MM.1S (cell line): ENCODE measurements at regions not wholly inside any gene's neighbourhood (a gene's known extent, or its start where the extent isn't known, plus 50 kb on each side); places are given as distances from the start of the nearest gene placed in this dataset.
A peak's percentile ranks its signal among the peaks of the same experiment; 100 is the strongest.

Experiments used
- DNase-seq: peaks from one replicate; pipeline ENCODE4 v3.0.0-alpha.2; 2015
- H2AFZ ChIP-seq: fragments of 300-600 bp; sonication (generic); 2 replicates; pipeline ENCODE4 v1.6.0; 2016; ENCODE audit warnings: antibody characterized with exemption, low read length
- H3F3A ChIP-seq: fragments of 300-600 bp; sonication (generic); 2 replicates; pipeline ENCODE4 v1.6.1; 2016; ENCODE audit warnings: mild to moderate bottlenecking, antibody characterized with exemption, low read length, moderate library complexity, mixed read lengths; ENCODE audit not compliant: insufficient read depth
- H3K27ac ChIP-seq: fragments of 300-600 bp; sonication (generic); 2 replicates; pipeline ENCODE4 v1.5.1; 2016; ENCODE audit warnings: mild to moderate bottlenecking, low read length
- H3K27me3 ChIP-seq: fragments of 300-600 bp; sonication (generic); replicated peaks from 2 replicates; pipeline ENCODE4 v1.6.0; 2016; ENCODE audit warnings: low read length; ENCODE audit not compliant: insufficient read depth
- H3K36me3 ChIP-seq: fragments of 300-600 bp; sonication (generic); replicated peaks from 2 replicates; pipeline ENCODE4 v1.6.1; 2016; ENCODE audit warnings: mild to moderate bottlenecking, low read length, mixed read lengths; ENCODE audit not compliant: insufficient read depth
- H3K4me1 ChIP-seq: fragments of 300-600 bp; sonication (generic); 2 replicates; pipeline ENCODE4 v1.6.1; 2016; ENCODE audit warnings: low read length, mixed read lengths
- H3K4me2 ChIP-seq: fragments of 300-600 bp; sonication (generic); 2 replicates; pipeline ENCODE4 v1.6.0; 2016; ENCODE audit warnings: low read depth, low read length
- H3K4me3 ChIP-seq: fragments of 300-600 bp; sonication (generic); 2 replicates; pipeline ENCODE4 v1.5.1; 2016; ENCODE audit warnings: low read length, mixed read lengths
- H3K79me2 ChIP-seq: fragments of 300-600 bp; sonication (generic); 2 replicates; pipeline ENCODE4 v1.6.1; 2016; ENCODE audit warnings: mixed run types, low read length, mixed read lengths
- H3K9ac ChIP-seq: fragments of 300-600 bp; sonication (generic); 2 replicates; pipeline ENCODE4 v1.6.1; 2016; ENCODE audit warnings: low read length, mixed read lengths
- H3K9me2 ChIP-seq: fragments of 300-600 bp; sonication (generic); replicated peaks from 2 replicates; pipeline ENCODE4 v1.6.1; 2016; ENCODE audit warnings: mild to moderate bottlenecking, low read length, mixed read lengths; ENCODE audit not compliant: insufficient read depth
- H3K9me3 ChIP-seq: fragments of 300-600 bp; sonication (generic); replicated peaks from 2 replicates; pipeline ENCODE4 v1.6.1; 2016; ENCODE audit warnings: mild to moderate bottlenecking, low read length, mixed read lengths; ENCODE audit not compliant: insufficient read depth
- H4K20me1 ChIP-seq: fragments of 300-600 bp; sonication (generic); 2 replicates; pipeline ENCODE4 v1.6.1; 2016; ENCODE audit warnings: mild to moderate bottlenecking, low read length, moderate library complexity, mixed read lengths; ENCODE audit not compliant: insufficient read depth
- EZH2 ChIP-seq: fragments of 300-600 bp; sonication (generic); optimal IDR thresholded peaks from 2 replicates; pipeline ENCODE3; 2017; ENCODE audit warnings: low read depth, mild to moderate bottlenecking, antibody characterized with exemption, low read length, mixed read lengths
- EZH2phosphoT487 ChIP-seq: fragments of 300-600 bp; sonication (generic); IDR thresholded peaks from 2 replicates; pipeline ENCODE4 v1.6.1; 2018; ENCODE audit warnings: antibody characterized with exemption, low read length
- TF ChIP-seq, protein P1 (sequence below): fragments of 300-600 bp; sonication (generic); IDR thresholded peaks from 2 replicates; pipeline ENCODE4 v1.5.1; 2016; ENCODE audit warnings: antibody characterized with exemption, low read length, mixed read lengths

- no peak for DNase-seq
- no peak overlapping the region for H3K9ac ChIP-seq
- no peaks in the 10 kb centered on the region for H3F3A ChIP-seq
- no peaks in the 10 kb centered on the region for H3K4me1 ChIP-seq
- no peaks in the 10 kb centered on the region for H4K20me1 ChIP-seq
- H3K36me3 ChIP-seq = no peaks in the 10 kb centered on the region
- no peaks in the 10 kb centered on the region for H3K27me3 ChIP-seq
- no peak overlapping the region for H3K4me3 ChIP-seq
- no peaks in the 10 kb centered on the region for H3K9me3 ChIP-seq
- H3K27ac ChIP-seq = no peak overlapping the region
- no peaks in the 10 kb centered on the region for H3K9me2 ChIP-seq
- TF ChIP-seq EZH2phosphoT487 (no peak), EZH2 (no peak)
- TF ChIP-seq, protein P1, sequence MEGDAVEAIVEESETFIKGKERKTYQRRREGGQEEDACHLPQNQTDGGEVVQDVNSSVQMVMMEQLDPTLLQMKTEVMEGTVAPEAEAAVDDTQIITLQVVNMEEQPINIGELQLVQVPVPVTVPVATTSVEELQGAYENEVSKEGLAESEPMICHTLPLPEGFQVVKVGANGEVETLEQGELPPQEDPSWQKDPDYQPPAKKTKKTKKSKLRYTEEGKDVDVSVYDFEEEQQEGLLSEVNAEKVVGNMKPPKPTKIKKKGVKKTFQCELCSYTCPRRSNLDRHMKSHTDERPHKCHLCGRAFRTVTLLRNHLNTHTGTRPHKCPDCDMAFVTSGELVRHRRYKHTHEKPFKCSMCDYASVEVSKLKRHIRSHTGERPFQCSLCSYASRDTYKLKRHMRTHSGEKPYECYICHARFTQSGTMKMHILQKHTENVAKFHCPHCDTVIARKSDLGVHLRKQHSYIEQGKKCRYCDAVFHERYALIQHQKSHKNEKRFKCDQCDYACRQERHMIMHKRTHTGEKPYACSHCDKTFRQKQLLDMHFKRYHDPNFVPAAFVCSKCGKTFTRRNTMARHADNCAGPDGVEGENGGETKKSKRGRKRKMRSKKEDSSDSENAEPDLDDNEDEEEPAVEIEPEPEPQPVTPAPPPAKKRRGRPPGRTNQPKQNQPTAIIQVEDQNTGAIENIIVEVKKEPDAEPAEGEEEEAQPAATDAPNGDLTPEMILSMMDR = no peak
- H2AFZ ChIP-seq = no peak overlapping the region
- H3K4me2 ChIP-seq = no peak overlapping the region
- no peaks in the 10 kb centered on the region for H3K79me2 ChIP-seq
These were observed 88.6 kb upstream of the PFKP start for GRCh38 chr10:2978574-2979273.

DNA sequence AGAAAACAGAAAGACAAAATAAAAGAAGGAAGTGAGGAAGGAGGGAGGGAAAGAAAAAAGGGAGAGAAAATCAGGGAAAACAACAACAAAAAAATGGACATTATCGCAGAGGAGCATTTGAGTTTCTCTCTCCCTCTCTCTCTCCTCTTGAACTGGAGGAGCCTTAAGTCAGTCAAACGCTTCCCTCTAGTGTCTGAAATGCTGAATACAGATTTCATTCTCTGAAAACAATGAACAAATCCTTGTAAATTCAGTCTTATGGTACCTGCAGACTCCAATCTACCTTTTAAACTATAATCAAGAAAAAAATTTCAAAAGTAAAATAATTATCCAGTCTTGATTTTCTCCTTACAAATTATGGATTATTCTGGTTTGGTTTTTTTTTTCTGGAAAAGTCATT is 89.2 kb upstream of the PFKP start:
- Histone ChIP-seq H3K36me3 (no peaks in the 10 kb centered on the region), H3K9ac (no peak overlapping the region), H3K4me2 (no peak overlapping the region), H3K79me2 (no peaks in the 10 kb centered on the region), H3K4me3 (no peak overlapping the region), H4K20me1 (no peaks in the 10 kb centered on the region), H3K9me3 (no peaks in the 10 kb centered on the region), H3K27me3 (no peaks in the 10 kb centered on the region), H3F3A (no peaks in the 10 kb centered on the region), H3K4me1 (no peaks in the 10 kb centered on the region), H2AFZ (no peak overlapping the region), H3K27ac (no peak overlapping the region), H3K9me2 (no peaks in the 10 kb centered on the region)
- DNase-seq = no peak
- no peak for TF ChIP-seq EZH2
- TF ChIP-seq, protein P1 = 0 out of 2 replicates have a peak, but pooled peaks have one; percentile 3

DNA sequence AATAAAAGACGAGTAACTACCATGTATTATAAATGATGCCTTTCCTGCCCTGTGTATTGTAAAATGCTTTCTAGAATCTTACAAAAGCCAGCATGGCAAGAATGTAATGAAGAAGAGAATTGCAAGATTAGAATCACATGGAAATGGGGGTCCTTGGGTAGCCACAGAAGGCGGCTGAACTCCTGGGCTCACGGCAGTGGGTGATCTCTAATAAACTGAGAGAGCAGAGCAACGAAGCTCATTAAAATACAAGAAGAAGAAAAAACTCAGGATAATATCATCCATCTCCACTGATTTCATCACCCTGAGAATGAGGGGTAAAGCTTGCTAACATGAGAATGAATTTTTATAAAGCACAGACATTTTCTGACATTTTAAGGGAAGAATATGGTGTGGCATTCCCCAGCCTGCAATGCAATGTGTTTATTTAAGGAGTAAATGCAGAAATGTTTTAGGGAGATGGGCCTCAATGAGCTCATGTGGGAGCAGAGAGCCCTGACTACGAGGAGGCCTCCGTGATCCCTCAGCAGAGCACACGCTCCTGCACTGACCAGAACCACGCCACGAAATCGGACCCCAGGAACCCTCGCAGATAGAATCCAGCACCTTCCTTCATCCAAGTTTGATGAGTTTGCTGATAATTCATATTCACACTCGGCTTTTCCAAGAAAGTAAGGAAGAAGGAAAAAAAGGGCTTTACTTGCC is 92.7 kb upstream of the PFKP start:
- H3K9me2 ChIP-seq = no peaks in the 10 kb centered on the region
- TF ChIP-seq EZH2 = no peak

GRCh38 chr10:2974083-2974482 is 93.3 kb upstream of the PFKP start:
- no peak for TF ChIP-seq EZH2phosphoT487
- no peak for TF ChIP-seq EZH2
- TF ChIP-seq, protein P1 = no peak
- H3K9me2 ChIP-seq = no peaks in the 10 kb centered on the region
- no peaks in the 10 kb centered on the region for H3F3A ChIP-seq
- DNase-seq = no peak
- H3K27ac ChIP-seq = no peak overlapping the region
- no peak overlapping the region for H2AFZ ChIP-seq
- H3K4me2 ChIP-seq = no peak overlapping the region
- no peaks in the 10 kb centered on the region for H3K27me3 ChIP-seq
- no peaks in the 10 kb centered on the region for H4K20me1 ChIP-seq
- no peaks in the 10 kb centered on the region for H3K36me3 ChIP-seq
- H3K79me2 ChIP-seq = no peaks in the 10 kb centered on the region
- no peaks in the 10 kb centered on the region for H3K4me1 ChIP-seq
- no peak overlapping the region for H3K4me3 ChIP-seq
- no peak overlapping the region for H3K9ac ChIP-seq
- no peaks in the 10 kb centered on the region for H3K9me3 ChIP-seq

More for the DNA sequence above, 92.7 kb upstream of the PFKP start:
- Histone ChIP-seq H3K9me3 (no peaks in the 10 kb centered on the region), H3K27ac (no peak overlapping the region), H3K27me3 (no peaks in the 10 kb centered on the region), H3K4me2 (no peak overlapping the region), H3K79me2 (no peaks in the 10 kb centered on the region), H3K36me3 (no peaks in the 10 kb centered on the region), H3K4me1 (no peaks in the 10 kb centered on the region), H3K9ac (no peak overlapping the region), H2AFZ (no peak overlapping the region), H3F3A (no peaks in the 10 kb centered on the region), H4K20me1 (no peaks in the 10 kb centered on the region), H3K4me3 (no peak overlapping the region)
- DNase-seq = no peak
